H1 (cell line): ENCODE measurements at regions not wholly inside any gene's neighbourhood (a gene's known extent, or its start where the extent isn't known, plus 50 kb on each side); places are given as distances from the start of the nearest gene placed in this dataset.

Source experiments
- CTCF ChIA-PET: fragments of 300-600 bp; sonication (Branson Sonifier 250); formaldehyde crosslinking; loops from one replicate; lab custom pipeline; 2021; ENCODE audit not compliant: partially characterized antibody; lab: Charles Lee
- POLR2A ChIA-PET: fragments of 300-600 bp; sonication (Branson Sonifier 250); formaldehyde crosslinking; loops from one replicate; lab custom pipeline; 2021; ENCODE audit warnings: inconsistent platforms; ENCODE audit not compliant: partially characterized antibody; lab: Charles Lee
- DNase-seq, 2 experiments: peaks; one replicate each; pipeline versions ENCODE4 v3.0.0 to v3.0.0-alpha.2; 2010 to 2022; ENCODE audit warnings: low spot score in 2 of 2, low read depth in 1 of 2, mixed read lengths in 1 of 2
- FAIRE-seq: peaks from 2 replicates; lab custom pipeline; 2011; peaks lifted over from hg19 to GRCh38; lab: Jason Lieb, UNC
- H2AFZ ChIP-seq: 2 replicates; pipeline ENCODE4 v1.8.1; 2012; ENCODE audit warnings: low read length, inconsistent platforms
- H2AK5ac ChIP-seq: 2 replicates; pipeline ENCODE4 v1.6.1; 2013; ENCODE audit warnings: low read depth, low read length
- H2BK120ac ChIP-seq: replicated peaks from 2 replicates; pipeline ENCODE3; 2013; ENCODE audit warnings: low read depth, low read length, inconsistent platforms
- H2BK12ac ChIP-seq: 2 replicates; pipeline ENCODE4 v1.6.1; 2013; ENCODE audit warnings: low read depth, low read length
- H2BK15ac ChIP-seq: 2 replicates; pipeline ENCODE4 v1.6.1; 2013; ENCODE audit warnings: low read length
- H2BK20ac ChIP-seq: 2 replicates; pipeline ENCODE4 v1.6.1; 2013; ENCODE audit warnings: low read length
- H2BK5ac ChIP-seq: 2 replicates; pipeline ENCODE4 v1.6.1; 2013; ENCODE audit warnings: low read depth, low read length
- H3K14ac ChIP-seq: 2 replicates; pipeline ENCODE4 v1.6.1; 2013; ENCODE audit warnings: inconsistent platforms; ENCODE audit not compliant: insufficient read length
- H3K18ac ChIP-seq: 2 replicates; pipeline ENCODE4 v1.6.1; 2013; ENCODE audit warnings: low read length; ENCODE audit errors: extremely low read depth
- H3K23ac ChIP-seq: 2 replicates; pipeline ENCODE4 v1.6.1; 2013; ENCODE audit warnings: inconsistent platforms; ENCODE audit not compliant: insufficient read length
- H3K23me2 ChIP-seq: 2 replicates; pipeline ENCODE4 v1.6.1; 2013; ENCODE audit warnings: low read depth, low read length
- H3K27ac ChIP-seq: 2 replicates; pipeline ENCODE4 v1.6.1; 2011; ENCODE audit warnings: low read depth, low read length, inconsistent platforms
- H3K27me3 ChIP-seq, 4 experiments: replicated peaks in 1 of 4; 1 replicate in 1 of 4; 2 replicates in 3 of 4; pipeline versions ENCODE4 v1.6.1 to v1.8.1; 2011 to 2013; ENCODE audit warnings: low read length in 3 of 4, mild to moderate bottlenecking in 3 of 4, inconsistent platforms in 2 of 4, mixed read lengths in 2 of 4, moderate library complexity in 1 of 4; ENCODE audit not compliant: control insufficient read depth in 3 of 4, insufficient read depth in 3 of 4; ENCODE audit errors: extremely low read depth in 1 of 4
- H3K36me3 ChIP-seq, 4 experiments: 2 replicates each; pipeline versions ENCODE4 v1.6.1 to v1.8.1; 2011 to 2013; ENCODE audit warnings: mild to moderate bottlenecking in 4 of 4, low read length in 3 of 4, moderate library complexity in 2 of 4, control low read depth in 1 of 4, inconsistent platforms in 1 of 4; ENCODE audit not compliant: insufficient read depth in 4 of 4, control insufficient read depth in 2 of 4
- H3K4ac ChIP-seq: replicated peaks from 2 replicates; pipeline ENCODE3; 2013; ENCODE audit warnings: low read length, low read depth, mixed read lengths, inconsistent platforms; ENCODE audit not compliant: insufficient read length
- H3K4me1 ChIP-seq, 4 experiments: replicated peaks in 1 of 4; 1 replicate in 1 of 4; 2 replicates in 3 of 4; pipeline versions ENCODE4 v1.6.1 to v1.8.1; 2011 to 2013; ENCODE audit warnings: low read length in 3 of 4, inconsistent platforms in 2 of 4, mixed read lengths in 1 of 4; ENCODE audit not compliant: insufficient read depth in 4 of 4, control insufficient read depth in 3 of 4
- H3K4me2 ChIP-seq, 2 experiments: 2 replicates each; pipeline versions ENCODE4 v1.6.1 to v1.8.1; 2011 to 2013; ENCODE audit warnings: low read depth in 2 of 2, low read length in 2 of 2, control low read depth in 1 of 2, inconsistent platforms in 1 of 2, mild to moderate bottlenecking in 1 of 2; ENCODE audit not compliant: insufficient read depth in 1 of 2
- H3K4me3 ChIP-seq, 4 experiments: fragments of 200-600, 300-600 bp in 1 of 4; sonication (generic), shearing (Covaris generic), sonication (Bioruptor Twin) in 1 of 4; 2 replicates each; pipeline versions ENCODE4 v1.5.1 to v1.8.1; 2011 to 2016; ENCODE audit warnings: low read length in 4 of 4, low read depth in 3 of 4, control low read depth in 2 of 4, inconsistent platforms in 2 of 4, mild to moderate bottlenecking in 2 of 4, mixed read lengths in 1 of 4, moderate library complexity in 1 of 4; ENCODE audit not compliant: insufficient read depth in 2 of 4; ENCODE audit errors: extremely low read depth in 1 of 4
- H3K56ac ChIP-seq: replicated peaks from 2 replicates; pipeline ENCODE3; 2013; ENCODE audit warnings: low read depth, mild to moderate bottlenecking, mixed read lengths, low read length, inconsistent platforms; ENCODE audit not compliant: insufficient read length
- H3K79me1 ChIP-seq: 2 replicates; pipeline ENCODE4 v1.6.1; 2013; ENCODE audit warnings: low read depth, low read length, control low read depth
- H3K79me2 ChIP-seq, 2 experiments: 2 replicates each; pipeline versions ENCODE4 v1.6.1 to v1.8.1; 2012 to 2013; ENCODE audit warnings: low read length in 2 of 2, mild to moderate bottlenecking in 2 of 2, inconsistent platforms in 1 of 2; ENCODE audit not compliant: insufficient read depth in 2 of 2, control insufficient read depth in 1 of 2
- H3K9ac ChIP-seq, 4 experiments: replicated peaks in 1 of 4; 1 replicate in 1 of 4; 2 replicates in 3 of 4; pipeline versions ENCODE4 v1.6.1 to v1.8.1; 2011 to 2013; ENCODE audit warnings: low read depth in 3 of 4, low read length in 3 of 4, control low read depth in 2 of 4, mild to moderate bottlenecking in 2 of 4, moderate library complexity in 2 of 4, inconsistent platforms in 1 of 4; ENCODE audit errors: extremely low read depth in 1 of 4
- H3K9me3 ChIP-seq, 2 experiments: 2 replicates each; pipeline versions ENCODE4 v1.6.1 to v1.8.1; 2012 to 2013; ENCODE audit warnings: mild to moderate bottlenecking in 2 of 2, moderate library complexity in 2 of 2, control low read depth in 1 of 2, inconsistent platforms in 1 of 2, low read depth in 1 of 2, low read length in 1 of 2, mixed read lengths in 1 of 2; ENCODE audit not compliant: insufficient read depth in 2 of 2
- H4K20me1 ChIP-seq, 2 experiments: replicated peaks in 1 of 2; 2 replicates each; pipeline versions ENCODE3 to v1.8.1; 2011 to 2013; ENCODE audit warnings: inconsistent platforms in 2 of 2, low read length in 2 of 2, mild to moderate bottlenecking in 1 of 2; ENCODE audit not compliant: insufficient read depth in 2 of 2, control insufficient read depth in 1 of 2
- H4K5ac ChIP-seq: 2 replicates; pipeline ENCODE4 v1.6.1; 2013; ENCODE audit warnings: low read length, low read depth, mixed read lengths, inconsistent platforms; ENCODE audit not compliant: insufficient read length
- H4K8ac ChIP-seq: 2 replicates; pipeline ENCODE4 v1.8.0; 2013; ENCODE audit warnings: mild to moderate bottlenecking, moderate library complexity, low read length, inconsistent platforms; ENCODE audit not compliant: insufficient read depth; ENCODE audit errors: extremely low read depth
- H4K91ac ChIP-seq: replicated peaks from 2 replicates; pipeline ENCODE3; 2013; ENCODE audit warnings: low read length, mixed read lengths, inconsistent platforms; ENCODE audit not compliant: insufficient read length
- CBX5 ChIP-seq: fragments of 300-800, 300-1000 bp; sonication (generic); IDR thresholded peaks from 2 replicates; pipeline ENCODE4 v1.7.1; 2016; ENCODE audit warnings: antibody characterized with exemption, low read length, low read depth
- CEBPB ChIP-seq: IDR thresholded peaks from 2 replicates; pipeline ENCODE4 v1.6.1; 2012; ENCODE audit warnings: low read depth, low read length
- GABPA ChIP-seq: IDR thresholded peaks from 2 replicates; pipeline ENCODE4 v1.6.1; 2011; ENCODE audit warnings: mild to moderate bottlenecking, low read length, moderate library complexity, borderline replicate concordance; ENCODE audit not compliant: insufficient read depth
- GTF2F1 ChIP-seq: IDR thresholded peaks from 2 replicates; pipeline ENCODE4 v1.6.1; 2012; ENCODE audit warnings: low read depth, low read length, improper control_type of control experiment, borderline replicate concordance
- HDAC2 ChIP-seq, 2 experiments: fragments of 300-600 bp in 1 of 2; sonication (generic) in 1 of 2; IDR thresholded peaks; 2 replicates each; pipeline ENCODE4 v1.6.1; 2011 to 2012; ENCODE audit warnings: low read depth in 2 of 2, low read length in 2 of 2, mild to moderate bottlenecking in 2 of 2, moderate library complexity in 2 of 2, borderline replicate concordance in 1 of 2, inconsistent platforms in 1 of 2
- JUN ChIP-seq: IDR thresholded peaks from 2 replicates; pipeline ENCODE4 v1.6.1; 2011; ENCODE audit warnings: low read depth, mild to moderate bottlenecking, improper control_type of control experiment, low read length
- MAFK ChIP-seq: IDR thresholded peaks from 2 replicates; pipeline ENCODE4 v1.6.1; 2012; ENCODE audit warnings: low read depth, mild to moderate bottlenecking, improper control_type of control experiment, low read length
- RAD21 ChIP-seq, 2 experiments: IDR thresholded peaks in 1 of 2; conservative IDR thresholded peaks in 1 of 2; 2 replicates each; pipeline ENCODE4 v1.6.1; 2011; ENCODE audit warnings: low read depth in 2 of 2, low read length in 2 of 2, improper control_type of control experiment in 1 of 2, inconsistent platforms in 1 of 2, mild to moderate bottlenecking in 1 of 2, moderate library complexity in 1 of 2
- RBBP5 ChIP-seq: IDR thresholded peaks from 2 replicates; pipeline ENCODE4 v1.7.1; 2012; ENCODE audit warnings: low read depth, mild to moderate bottlenecking, inconsistent platforms, low read length, moderate library complexity, borderline replicate concordance
- RFX5 ChIP-seq: IDR thresholded peaks from 2 replicates; pipeline ENCODE4 v1.6.1; 2011; ENCODE audit warnings: low read depth, low read length, improper control_type of control experiment, borderline replicate concordance
- RXRA ChIP-seq: IDR thresholded peaks from 2 replicates; pipeline ENCODE4 v1.6.1; 2011; ENCODE audit warnings: low read depth, mild to moderate bottlenecking, low read length, moderate library complexity; ENCODE audit not compliant: insufficient read depth
- SP1 ChIP-seq: IDR thresholded peaks from 2 replicates; pipeline ENCODE4 v1.6.1; 2011; ENCODE audit warnings: low read depth, low read length
- SP2 ChIP-seq: IDR thresholded peaks from 2 replicates; pipeline ENCODE4 v1.6.1; 2012; ENCODE audit warnings: mild to moderate bottlenecking, low read length, inconsistent platforms
- TBP ChIP-seq: IDR thresholded peaks from 2 replicates; pipeline ENCODE4 v1.6.1; 2011; ENCODE audit warnings: low read depth, low read length, improper control_type of control experiment
- WGBS, 2 experiments: shearing (Covaris generic) in 1 of 2; methylation state at CpG; one replicate each; pipeline versions ENCODE4 v1.1.6 to v1.1.7; 2013 to 2015; ENCODE audit warnings: low lambda C conversion rate in 2 of 2, mixed read lengths in 2 of 2, inconsistent platforms in 1 of 2, low coverage in 1 of 2, missing lambda C conversion rate in 1 of 2; ENCODE audit not compliant: insufficient replicate concordance in 2 of 2, insufficient coverage in 1 of 2, insufficient read length in 1 of 2; ENCODE audit errors: extremely low coverage in 1 of 2, missing lambda C conversion rate in 1 of 2; 5-methylcytosine and 5-hydroxymethylcytosine counted together

DNA sequence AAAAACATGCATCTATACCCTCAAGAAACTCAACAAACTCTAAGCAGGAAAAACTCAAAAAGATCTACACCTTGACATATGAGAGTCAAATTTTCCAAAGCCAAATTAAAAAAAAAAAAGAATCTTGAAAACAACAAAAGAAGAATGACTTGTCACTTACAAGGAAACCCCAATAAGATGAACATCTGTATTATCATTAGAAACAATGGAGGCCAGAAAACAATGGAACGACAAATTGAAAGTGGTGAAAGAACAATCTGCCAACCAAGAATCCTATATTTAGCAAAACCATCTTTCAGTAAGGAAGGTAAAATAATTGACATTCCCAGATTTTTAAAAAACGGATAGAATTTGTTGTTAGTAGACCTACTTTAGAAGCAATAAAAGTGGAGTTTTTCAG lies 516.8 kb downstream of the ACTR3B start:
- Histone ChIP-seq H2BK12ac (no peak overlapping the region), H3K27me3 (no peaks in the 10 kb centered on the region), H4K20me1 (no peaks in the 10 kb centered on the region), H3K27ac (no peak overlapping the region), H3K79me1 (no peaks in the 10 kb centered on the region), H4K91ac (no peak overlapping the region), H2AK5ac (no peak overlapping the region), H3K18ac (no peak overlapping the region), H3K4me3 (no peak overlapping the region), H3K4me2 (no peak overlapping the region), H2BK15ac (no peak overlapping the region), H3K79me2 (no peaks in the 10 kb centered on the region), H3K23ac (no peak overlapping the region), H3K14ac (no peak overlapping the region), H4K5ac (no peak overlapping the region), H3K9me3 (peaks cover 14 to 15% of the 10 kb centered on the region in 2 experiments; a peak in 2 of 4 replicates), H3K4me1 (no peaks in the 10 kb centered on the region), H3K4ac (no peak overlapping the region), H2BK5ac (no peak overlapping the region), H2BK120ac (no peak overlapping the region), H3K36me3 (no peaks in the 10 kb centered on the region), H3K23me2 (no peaks in the 10 kb centered on the region; the same call in 1 of the 2 replicates), H4K8ac (no peak overlapping the region), H2BK20ac (no peak overlapping the region), H3K56ac (no peak overlapping the region), H3K9ac (no peak overlapping the region), H2AFZ (no peak overlapping the region)
- DNase-seq = no peak
- CTCF ChIA-PET = interaction anchor here (1.0 kb wide), 1 partner anchor 83 kb away, joined by 4 read pairs; no protein-coding TSS in a partner anchor
- no peak for FAIRE-seq
- POLR2A ChIA-PET = no interaction called here
- 91% methylated on average over 2 of the region's 2 CpGs; no CpG with 5 or more reads in 1 of the 2 experiments for WGBS, 2 experiments
- TF ChIP-seq RXRA (no peak), RAD21 (IDR thresholded peaks at IDR 0.05 in 1 of 2, conservative IDR thresholded peaks at IDR 0.05 in 1 of 2; ENCODE audit: low read depth in 2 of 2, low read length in 2 of 2) (no peak), SP2 (no peak), CEBPB (no peak), TBP (no peak), CBX5 (no peak), GTF2F1 (no peak), JUN (no peak), MAFK (no peak), GABPA (no peak), RBBP5 (no peak), HDAC2 (IDR thresholded peaks at IDR 0.05; ENCODE audit: borderline replicate concordance in 1 of 2, low read depth in 2 of 2, low read length in 2 of 2) (no peak), RFX5 (no peak), SP1 (no peak)
